Gastroesophageal sphincter (tissue), 3 donors: ENCODE measurements at regions not wholly inside any gene's neighbourhood (a gene's known extent, or its start where the extent isn't known, plus 50 kb on each side); places are given as distances from the start of the nearest gene placed in this dataset.

Experiments used
- CTCF ChIP-seq, 4 experiments: fragments of 200-600 bp in 2 of 4; fragments of 450-650 bp in 2 of 4; sonication (generic) in 1 of 4; IDR thresholded peaks; one replicate each; pipeline ENCODE4 v1.5.1; 2017 to 2019; ENCODE audit warnings: antibody characterized with exemption in 4 of 4, mild to moderate bottlenecking in 2 of 4, moderate library complexity in 2 of 4
- EP300 ChIP-seq: sonication (generic); formaldehyde crosslinking; IDR thresholded peaks from one replicate; pipeline ENCODE4 v1.6.1; 2017; ENCODE audit warnings: antibody characterized with exemption, mild to moderate bottlenecking
- POLR2AphosphoS5 ChIP-seq: sonication (generic); formaldehyde crosslinking; IDR thresholded peaks from one replicate; pipeline ENCODE4 v1.6.1; 2017; ENCODE audit warnings: antibody characterized with exemption

GRCh38 chr11:26846227-26846626 is 124.4 kb upstream of the SLC5A12 start:
- TF ChIP-seq CTCF (IDR thresholded peaks at IDR 0.05) = no peak
- TF ChIP-seq POLR2AphosphoS5 = no peak
- TF ChIP-seq EP300 = no peak
